GM10266 (cell line): ENCODE measurements at regions not wholly inside any gene's neighbourhood (a gene's known extent, or its start where the extent isn't known, plus 50 kb on each side); places are given as distances from the start of the nearest gene placed in this dataset.
"Not testable (repeated sequence)": the region's sequence is repeated elsewhere in the genome, so short reads cannot be mapped to it uniquely, and the experiment has no call there.

Experiments
- DNase-seq: peaks from one replicate; pipeline ENCODE4 v3.0.0; 2012; ENCODE audit errors: extremely low spot score
- CTCF ChIP-seq: IDR thresholded peaks from 2 replicates; pipeline ENCODE4 v1.5.1; 2012; ENCODE audit warnings: mild to moderate bottlenecking, low read depth; ENCODE audit not compliant: control insufficient read depth, insufficient read depth; ENCODE audit errors: missing control alignments

- no peak for TF ChIP-seq CTCF
- no peak for DNase-seq
Measured at GRCh38 chr4:11070813-11071212, 357.9 kb downstream of the HS3ST1 start.

- DNase-seq = no peak
- TF ChIP-seq CTCF = no peak
Measured at GRCh38 chr4:11069581-11070211, 359.0 kb downstream of the HS3ST1 start.

GRCh38 chr4:11069083-11069482, 359.6 kb downstream of the HS3ST1 start:
- TF ChIP-seq CTCF = no peak
- no peak for DNase-seq

- not testable (repeated sequence) for DNase-seq
Measured at GRCh38 chr4:11066584-11066983, 362.1 kb downstream of the HS3ST1 start.

- DNase-seq = not testable (repeated sequence)
Measured at GRCh38 chr4:11060637-11061036, 368.1 kb downstream of the HS3ST1 start.

- DNase-seq = not testable (repeated sequence)
Measured at GRCh38 chr4:11054937-11055336, 370.4 kb upstream of the CLNK start.

- no peak for DNase-seq
- TF ChIP-seq CTCF = no peak
Measured at GRCh38 chr4:11053601-11054220, 369.1 kb upstream of the CLNK start.

GRCh38 chr4:11051181-11051580, 366.6 kb upstream of the CLNK start:
- DNase-seq = no peak
- TF ChIP-seq CTCF = no peak

GRCh38 chr4:11050766-11051165, 366.2 kb upstream of the CLNK start:
- no peak for TF ChIP-seq CTCF
- no peak for DNase-seq
